Activated gamma-delta T cell (primary cell): ENCODE measurements at regions not wholly inside any gene's neighbourhood (a gene's known extent, or its start where the extent isn't known, plus 50 kb on each side); places are given as distances from the start of the nearest gene placed in this dataset.
"Not testable (repeated sequence)": the region's sequence is repeated elsewhere in the genome, so short reads cannot be mapped to it uniquely, and the experiment has no call there.

ENCODE experiments used
- DNase-seq: peaks from one replicate; lab custom pipeline; 2025; lab: John Stamatoyannopoulos, UW

- DNase-seq = no peak
Measured at GRCh38 chr5:71821029-71821428, 102.0 kb downstream of the CARTPT start.

- DNase-seq = not testable (repeated sequence)
Measured at GRCh38 chr5:71822065-71822464, 103.0 kb downstream of the CARTPT start.

- no peak for DNase-seq
Measured at GRCh38 chr5:71825992-71826391, 106.9 kb downstream of the CARTPT start.

GRCh38 chr5:71828291-71829040 lies 109.4 kb downstream of the CARTPT start:
- no peak for DNase-seq

GRCh38 chr5:71829206-71829605 lies 110.1 kb downstream of the CARTPT start:
- DNase-seq = no peak

GRCh38 chr5:71830681-71831539 lies 111.8 kb downstream of the CARTPT start:
- no peak for DNase-seq

- no peak for DNase-seq
Measured at GRCh38 chr5:71832812-71833715, 114.0 kb downstream of the CARTPT start.

- no peak for DNase-seq
Measured at GRCh38 chr5:71834601-71835000, 115.5 kb downstream of the CARTPT start.

GRCh38 chr5:71836084-71836483 lies 117.0 kb downstream of the CARTPT start:
- DNase-seq = no peak

GRCh38 chr5:71836559-71837112 lies 117.6 kb downstream of the CARTPT start:
- DNase-seq = no peak

- DNase-seq = no peak
Measured at GRCh38 chr5:71838286-71838685, 119.2 kb downstream of the CARTPT start.

- DNase-seq = no peak
Measured at GRCh38 chr5:71839096-71839884, 120.2 kb downstream of the CARTPT start.

GRCh38 chr5:71841107-71841506 lies 122.0 kb downstream of the CARTPT start:
- DNase-seq = no peak

GRCh38 chr5:71843111-71843510 lies 124.0 kb downstream of the CARTPT start:
- no peak for DNase-seq

GRCh38 chr5:71844862-71845261 lies 125.8 kb downstream of the CARTPT start:
- no peak for DNase-seq

GRCh38 chr5:71859515-71859914 lies 140.4 kb downstream of the CARTPT start:
- no peak for DNase-seq

GRCh38 chr5:71860048-71860447 lies 141.0 kb downstream of the CARTPT start:
- DNase-seq = no peak

GRCh38 chr5:71861682-71862081 lies 142.6 kb downstream of the CARTPT start:
- no peak for DNase-seq

GRCh38 chr5:71862087-71862486 lies 143.0 kb downstream of the CARTPT start:
- DNase-seq = no peak

- no peak for DNase-seq
Measured at GRCh38 chr5:71862507-71863060, 143.5 kb downstream of the CARTPT start.
